ENCODE measurements at regions not wholly inside any gene's neighbourhood (a gene's known extent, or its start where the extent isn't known, plus 50 kb on each side); places are given as distances from the start of the nearest gene placed in this dataset.

DNA sequence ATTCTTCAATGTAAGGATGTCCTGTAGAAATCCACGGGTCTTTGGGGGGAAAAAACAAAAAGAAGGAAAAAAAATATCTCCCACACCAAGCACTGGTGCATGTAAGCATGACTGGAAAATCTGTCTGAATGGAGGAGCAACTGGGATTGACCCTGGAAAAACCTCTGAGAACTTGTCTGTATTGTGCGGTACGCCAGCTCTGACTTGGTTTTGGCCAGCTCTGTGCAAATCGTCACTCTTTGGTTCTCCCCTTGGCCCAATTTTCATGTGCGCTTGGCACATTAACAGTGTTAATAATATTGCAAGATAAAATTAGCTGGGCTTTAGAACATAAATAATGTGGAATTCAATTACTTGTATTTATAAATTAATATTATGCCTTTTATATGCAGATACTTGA lies 231.2 kb upstream of the HAND2 start:
- Histone ChIP-seq H3K79me2 (ENCODE audit: control insufficient read depth in 1 of 2, insufficient read depth in 2 of 2, low read length in 2 of 2) (no peaks in the 10 kb centered on the region), H3K56ac (replicated peaks; ENCODE audit: insufficient read length, low read depth, low read length) (no peak overlapping the region), H4K5ac (ENCODE audit: insufficient read length, low read depth, low read length) (no peak overlapping the region), H3K18ac (ENCODE audit: extremely low read depth, low read length) (no peak overlapping the region), H3K4ac (replicated peaks; ENCODE audit: insufficient read length, low read depth, low read length) (no peak overlapping the region), H3K9me3 (ENCODE audit: insufficient read depth in 2 of 2, low read depth in 1 of 2, low read length in 1 of 2) (no peaks in the 10 kb centered on the region), H4K8ac (ENCODE audit: extremely low read depth, insufficient read depth, low read length) (no peak overlapping the region), H2AFZ (ENCODE audit: low read length) (no peak overlapping the region), H2AK5ac (ENCODE audit: low read depth, low read length) (no peak overlapping the region), H3K79me1 (ENCODE audit: low read depth, low read length) (no peaks in the 10 kb centered on the region), H2BK15ac (ENCODE audit: low read length) (no peak overlapping the region), H2BK120ac (replicated peaks; ENCODE audit: low read depth, low read length) (no peak overlapping the region), H3K9ac (replicated peaks in 1 of 4; ENCODE audit: extremely low read depth in 1 of 4, low read depth in 3 of 4, low read length in 3 of 4) (no peak overlapping the region), H2BK20ac (ENCODE audit: low read length) (no peak overlapping the region), H3K27ac (ENCODE audit: low read depth, low read length) (no peak overlapping the region), H4K91ac (replicated peaks; ENCODE audit: insufficient read length, low read length) (no peak overlapping the region), H3K4me1 (replicated peaks in 1 of 4; ENCODE audit: control insufficient read depth in 3 of 4, insufficient read depth in 4 of 4, low read length in 3 of 4) (no peaks in the 10 kb centered on the region), H3K14ac (ENCODE audit: insufficient read length) (no peak overlapping the region), H3K27me3 (replicated peaks in 1 of 4; ENCODE audit: control insufficient read depth in 3 of 4, extremely low read depth in 1 of 4, insufficient read depth in 3 of 4, low read length in 3 of 4) (no peaks in the 10 kb centered on the region), H3K23me2 (ENCODE audit: low read depth, low read length) (no peaks in the 10 kb centered on the region), H3K4me2 (ENCODE audit: insufficient read depth in 1 of 2, low read depth in 2 of 2, low read length in 2 of 2) (no peak overlapping the region), H4K20me1 (replicated peaks in 1 of 2; ENCODE audit: control insufficient read depth in 1 of 2, insufficient read depth in 2 of 2, low read length in 2 of 2) (no peaks in the 10 kb centered on the region), H2BK12ac (ENCODE audit: low read depth, low read length) (no peak overlapping the region), H3K23ac (ENCODE audit: insufficient read length) (no peak overlapping the region), H2BK5ac (ENCODE audit: low read depth, low read length) (no peak overlapping the region), H3K4me3 (ENCODE audit: extremely low read depth in 1 of 4, insufficient read depth in 2 of 4, low read depth in 3 of 4, low read length in 4 of 4) (no peak overlapping the region), H3K36me3 (ENCODE audit: control insufficient read depth in 2 of 4, insufficient read depth in 4 of 4, low read length in 3 of 4) (no peaks in the 10 kb centered on the region)
- FAIRE-seq: no peak
- ChIA-PET POLR2A (ENCODE audit: partially characterized antibody) (no interaction called here), CTCF (ENCODE audit: partially characterized antibody) (interaction anchor here (1.0 to 3.3 kb wide), 2 partner anchors 9 to 170 kb away, joined by 4 to 17 read pairs; no protein-coding TSS in a partner anchor)
- DNase-seq (ENCODE audit: low read depth in 1 of 2, low spot score in 2 of 2): no peak
- TF ChIP-seq BRCA1 (IDR thresholded peaks at IDR 0.05; ENCODE audit: low read depth, low read length) (no peak), SIRT6 (IDR thresholded peaks at IDR 0.05; ENCODE audit: low read length) (no peak), CEBPB (IDR thresholded peaks at IDR 0.05; ENCODE audit: low read depth, low read length) (no peak), RAD21 (IDR thresholded peaks at IDR 0.05 in 1 of 2, conservative IDR thresholded peaks at IDR 0.05 in 1 of 2; ENCODE audit: low read depth in 2 of 2, low read length in 2 of 2) (no peak)
- 95% methylated on average over 5 of the region's 5 CpGs; no CpG with 5 or more reads in 1 of the 2 experiments for WGBS, 2 experiments (ENCODE audit: extremely low coverage in 1 of 2, insufficient coverage in 1 of 2, insufficient read length in 1 of 2, insufficient replicate concordance in 2 of 2, low coverage in 1 of 2, low lambda C conversion rate in 2 of 2, missing lambda C conversion rate in 1 of 2)
